ENCODE measurements at regions not wholly inside any gene's neighbourhood (a gene's known extent, or its start where the extent isn't known, plus 50 kb on each side); places are given as distances from the start of the nearest gene placed in this dataset.
"Not testable (repeated sequence)": the region's sequence is repeated elsewhere in the genome, so short reads cannot be mapped to it uniquely, and the experiment has no call there.

DNA sequence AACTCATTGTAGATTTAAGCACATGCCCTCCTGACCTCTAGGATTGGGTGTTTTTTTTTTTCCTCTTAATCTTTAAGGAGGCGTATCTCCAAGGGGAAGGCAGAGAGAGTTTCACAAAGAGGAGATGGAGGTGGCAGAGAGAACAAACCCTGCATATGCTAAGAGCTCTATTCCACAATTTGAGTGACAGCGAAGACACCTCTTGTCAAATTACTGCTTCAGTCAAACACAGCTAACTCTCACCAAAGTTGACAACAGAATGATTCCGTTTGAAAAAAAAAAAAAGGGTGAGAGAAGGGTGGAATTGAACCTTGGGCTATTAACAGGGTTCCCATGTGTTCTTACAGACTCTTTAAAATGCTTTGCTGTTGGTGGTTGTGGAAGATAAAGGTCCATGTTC is 112.6 kb downstream of the NXPE2 start:
- DNase-seq (no peak), ATAC-seq (ENCODE audit: low read depth in 2 of 2) (no peak)
- Mint-ChIP-seq H3K36me3 (no peaks in the 10 kb centered on the region), H3K27ac (no peak overlapping the region), H3K27me3 (peaks cover 11% of the 10 kb centered on the region), H3K4me3 (no peak overlapping the region), H3K4me1 (no peaks in the 10 kb centered on the region), H3K9me3 (no peaks in the 10 kb centered on the region)
- Histone ChIP-seq H3K36me3 (ENCODE audit: control insufficient read depth, insufficient read depth, low read length) (no peaks in the 10 kb centered on the region), H3K4me3 (ENCODE audit: low read depth, low read length) (no peak overlapping the region), H3K27ac (ENCODE audit: insufficient read depth, low read length, poor library complexity, severe bottlenecking) (no peak overlapping the region), H3K9me3 (ENCODE audit: control insufficient read depth in 2 of 2, low read length in 2 of 2) (no peaks in the 10 kb centered on the region), H3K4me1 (ENCODE audit: control insufficient read depth, insufficient read depth, low read length, poor library complexity, severe bottlenecking) (no peaks in the 10 kb centered on the region), H3K27me3 (ENCODE audit: control insufficient read depth, insufficient read depth, low read length) (no peaks in the 10 kb centered on the region)

DNA sequence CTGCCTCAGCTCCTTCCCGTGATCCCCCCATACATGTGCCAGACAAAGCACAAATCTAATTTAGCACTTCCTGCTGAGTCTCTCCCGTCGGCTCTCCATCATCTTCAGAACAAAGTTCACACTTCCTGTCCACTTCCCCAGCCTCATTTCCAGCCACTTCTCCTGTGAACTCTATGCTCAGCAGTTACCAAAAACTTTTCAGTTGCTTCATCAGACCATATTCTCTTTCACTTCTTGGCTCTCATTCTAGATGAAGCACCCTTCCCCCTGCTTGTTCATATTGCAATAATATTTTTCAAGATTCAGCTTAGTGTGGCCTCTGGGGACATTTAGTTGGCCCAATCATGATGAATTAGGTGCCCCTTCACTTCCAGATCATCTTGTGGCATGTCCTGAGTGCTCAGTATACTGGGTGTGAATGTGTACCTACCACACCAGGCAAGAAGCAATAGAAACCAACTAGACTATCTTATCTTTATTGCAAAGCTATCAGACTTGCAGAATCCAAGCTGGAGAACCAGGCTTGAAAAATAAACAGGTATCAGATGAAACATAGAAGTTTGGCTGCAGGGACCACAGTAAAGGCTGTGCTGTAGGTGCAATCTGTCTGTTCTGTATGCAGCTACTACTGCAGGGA is 115.8 kb downstream of the NXPE2 start:
- Mint-ChIP-seq H3K4me1 (no peaks in the 10 kb centered on the region), H3K27ac (no peak overlapping the region), H3K9me3 (no peaks in the 10 kb centered on the region), H3K4me3 (no peak overlapping the region), H3K27me3 (peaks cover 6% of the 10 kb centered on the region), H3K36me3 (no peaks in the 10 kb centered on the region)
- Histone ChIP-seq H3K4me3 (ENCODE audit: low read depth, low read length) (no peak overlapping the region), H3K36me3 (ENCODE audit: control insufficient read depth, insufficient read depth, low read length) (no peaks in the 10 kb centered on the region), H3K9me3 (ENCODE audit: control insufficient read depth in 2 of 2, low read length in 2 of 2) (no peaks in the 10 kb centered on the region), H3K4me1 (ENCODE audit: control insufficient read depth, insufficient read depth, low read length, poor library complexity, severe bottlenecking) (no peaks in the 10 kb centered on the region), H3K27ac (ENCODE audit: insufficient read depth, low read length, poor library complexity, severe bottlenecking) (no peak overlapping the region), H3K27me3 (ENCODE audit: control insufficient read depth, insufficient read depth, low read length) (no peaks in the 10 kb centered on the region)
- ATAC-seq (ENCODE audit: low read depth in 2 of 2): no peak
- DNase-seq: no peak

DNA sequence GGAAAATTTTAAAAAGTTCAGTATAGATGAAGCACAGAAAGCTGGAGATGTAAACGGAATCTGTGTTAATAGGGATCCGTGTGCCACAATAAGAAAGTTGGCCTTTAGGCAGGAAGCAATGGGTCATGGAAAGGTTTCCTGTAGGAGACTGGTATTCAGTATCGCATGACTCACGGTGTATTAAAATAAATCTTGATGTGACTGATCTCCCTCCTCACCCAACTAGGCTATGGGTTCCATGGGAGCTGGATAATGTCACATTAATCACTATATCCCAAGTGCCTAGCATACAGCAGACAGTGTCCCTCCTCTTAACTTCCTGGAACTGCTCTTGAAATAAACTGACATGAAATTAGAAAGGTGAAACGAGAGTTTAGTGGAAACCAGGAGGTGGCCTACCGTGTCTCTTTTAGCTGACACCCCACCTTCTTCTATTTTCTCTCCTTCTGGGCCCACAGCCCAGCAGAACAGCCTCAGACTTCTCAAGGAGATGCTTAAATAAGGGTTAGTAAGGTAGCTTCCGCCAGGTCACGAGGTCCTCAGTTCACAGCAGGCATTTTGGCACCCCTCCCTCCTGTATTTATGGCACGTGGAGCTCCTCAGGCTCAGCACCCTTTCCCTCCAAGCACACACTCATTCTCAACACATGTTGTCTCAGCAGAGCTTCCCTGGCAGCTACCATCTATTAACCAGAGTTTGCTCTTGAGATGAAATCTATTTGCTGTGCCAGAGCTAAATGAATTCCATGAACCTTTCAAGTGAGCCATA is 118.8 kb downstream of the NXPE2 start:
- no peak overlapping the region for H3K4me3 Mint-ChIP-seq
- no peaks in the 10 kb centered on the region for H3K4me1 Mint-ChIP-seq
- ATAC-seq (ENCODE audit: low read depth in 2 of 2) (no peak), DNase-seq (no peak)
- no peak overlapping the region for H3K4me3 ChIP-seq (ENCODE audit: low read depth, low read length)
- peaks cover 3% of the 10 kb centered on the region for H3K27me3 ChIP-seq (ENCODE audit: control insufficient read depth, insufficient read depth, low read length)
- H3K9me3 ChIP-seq (ENCODE audit: control insufficient read depth in 2 of 2, low read length in 2 of 2): no peaks in the 10 kb centered on the region
- H3K27me3 Mint-ChIP-seq: peaks cover 6% of the 10 kb centered on the region
- no peak overlapping the region for H3K27ac ChIP-seq (ENCODE audit: insufficient read depth, low read length, poor library complexity, severe bottlenecking)
- no peaks in the 10 kb centered on the region for H3K4me1 ChIP-seq (ENCODE audit: control insufficient read depth, insufficient read depth, low read length, poor library complexity, severe bottlenecking)
- H3K27ac Mint-ChIP-seq: no peak overlapping the region
- no peaks in the 10 kb centered on the region for H3K36me3 ChIP-seq (ENCODE audit: control insufficient read depth, insufficient read depth, low read length)
- H3K9me3 Mint-ChIP-seq: peaks cover 0 to 4% (median 0%) of the 10 kb centered on the region in 7 donors
- H3K36me3 Mint-ChIP-seq: no peaks in the 10 kb centered on the region

DNA sequence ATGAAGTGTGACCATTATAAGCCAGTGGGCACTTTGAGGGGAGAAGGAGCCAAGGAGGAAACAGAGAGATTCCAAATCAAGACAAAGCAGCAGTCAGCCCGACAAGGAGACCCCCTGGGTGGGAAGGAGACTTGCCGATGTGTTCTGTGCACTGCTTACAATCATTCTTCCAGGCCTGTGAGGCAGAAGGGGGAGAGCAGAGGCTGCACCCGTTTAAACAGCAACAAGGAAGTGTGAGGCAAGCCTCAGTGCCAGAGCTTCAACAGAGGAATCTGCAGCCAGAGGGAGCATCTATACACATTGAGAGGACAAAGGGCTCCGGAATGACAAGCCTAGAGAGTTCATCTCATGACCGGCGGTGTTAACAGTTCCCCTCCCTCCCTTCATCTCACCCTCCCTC is 121.1 kb downstream of the NXPE2 start:
- no peak overlapping the region for H3K27ac ChIP-seq (ENCODE audit: insufficient read depth, low read length, poor library complexity, severe bottlenecking)
- peaks cover 3% of the 10 kb centered on the region for H3K27me3 ChIP-seq (ENCODE audit: control insufficient read depth, insufficient read depth, low read length)
- Mint-ChIP-seq H3K36me3 (no peaks in the 10 kb centered on the region), H3K27ac (peak overlapping the region in 1 of 3 donors; percentile 48), H3K4me1 (no peaks in the 10 kb centered on the region), H3K4me3 (no peak overlapping the region), H3K27me3 (peaks cover 6% of the 10 kb centered on the region), H3K9me3 (peaks cover 0 to 4% (median 1%) of the 10 kb centered on the region in 7 donors)
- H3K4me1 ChIP-seq (ENCODE audit: control insufficient read depth, insufficient read depth, low read length, poor library complexity, severe bottlenecking): no peaks in the 10 kb centered on the region
- H3K4me3 ChIP-seq (ENCODE audit: low read depth, low read length): no peak overlapping the region
- ATAC-seq (ENCODE audit: low read depth in 2 of 2) (no peak), DNase-seq (no peak)
- no peaks in the 10 kb centered on the region for H3K36me3 ChIP-seq (ENCODE audit: control insufficient read depth, insufficient read depth, low read length)
- no peaks in the 10 kb centered on the region for H3K9me3 ChIP-seq (ENCODE audit: control insufficient read depth in 2 of 2, low read length in 2 of 2)

DNA sequence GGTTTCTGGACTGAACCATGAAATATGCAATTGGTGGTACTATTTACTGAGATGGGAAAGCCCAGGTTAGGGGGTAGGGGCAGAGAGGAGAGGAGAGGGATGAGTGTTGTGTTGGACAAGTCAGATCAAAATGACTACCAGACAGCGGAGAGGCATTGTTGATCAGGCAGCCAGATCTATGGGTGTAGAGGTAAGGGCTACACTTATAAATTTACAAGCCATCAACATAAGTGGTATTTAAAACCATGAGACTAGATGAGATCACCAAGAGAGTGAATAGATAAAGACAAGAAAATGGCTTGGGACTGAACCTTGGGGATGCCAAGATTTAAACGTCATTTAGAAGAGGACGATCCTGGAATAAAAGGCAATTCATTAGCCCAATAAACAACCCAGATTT is 123.4 kb downstream of the NXPE2 start:
- Mint-ChIP-seq H3K27ac (no peak overlapping the region), H3K4me3 (no peak overlapping the region), H3K27me3 (no peaks in the 10 kb centered on the region), H3K36me3 (no peaks in the 10 kb centered on the region), H3K4me1 (no peaks in the 10 kb centered on the region), H3K9me3 (peaks cover 0 to 6% (median 3%) of the 10 kb centered on the region in 7 donors)
- no peak overlapping the region for H3K4me3 ChIP-seq (ENCODE audit: low read depth, low read length)
- H3K4me1 ChIP-seq (ENCODE audit: control insufficient read depth, insufficient read depth, low read length, poor library complexity, severe bottlenecking): no peaks in the 10 kb centered on the region
- H3K9me3 ChIP-seq (ENCODE audit: control insufficient read depth in 2 of 2, low read length in 2 of 2): no peaks in the 10 kb centered on the region
- no peak for DNase-seq
- H3K27me3 ChIP-seq (ENCODE audit: control insufficient read depth, insufficient read depth, low read length): peaks cover 3% of the 10 kb centered on the region
- H3K36me3 ChIP-seq (ENCODE audit: control insufficient read depth, insufficient read depth, low read length): no peaks in the 10 kb centered on the region
- no peak for ATAC-seq (ENCODE audit: low read depth in 2 of 2)
- H3K27ac ChIP-seq (ENCODE audit: insufficient read depth, low read length, poor library complexity, severe bottlenecking): no peak overlapping the region

DNA sequence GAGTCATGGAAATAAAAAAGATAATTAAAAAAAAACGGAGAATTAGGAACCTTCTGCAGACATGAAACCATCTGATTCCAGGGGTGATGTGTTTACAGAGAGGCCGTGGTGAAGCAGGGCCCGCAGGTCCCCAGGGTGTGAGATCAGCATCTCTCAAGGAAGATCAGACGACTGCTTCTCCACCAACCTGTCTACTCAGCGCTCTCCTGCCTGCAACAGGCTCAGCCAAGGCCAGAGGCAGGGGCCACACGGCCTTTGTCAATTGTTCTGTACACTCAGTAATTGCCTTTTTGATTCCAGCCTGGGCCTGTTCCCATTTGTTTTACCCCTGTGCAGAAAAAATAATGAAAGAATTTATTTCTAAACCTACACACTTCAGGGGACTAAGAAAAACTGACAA is 124.6 kb downstream of the NXPE2 start:
- ATAC-seq (ENCODE audit: low read depth in 2 of 2) (no peak), DNase-seq (no peak)
- H3K9me3 Mint-ChIP-seq: peaks cover 0 to 6% (median 3%) of the 10 kb centered on the region in 7 donors
- no peaks in the 10 kb centered on the region for H3K4me1 ChIP-seq (ENCODE audit: control insufficient read depth, insufficient read depth, low read length, poor library complexity, severe bottlenecking)
- H3K9me3 ChIP-seq (ENCODE audit: control insufficient read depth in 2 of 2, low read length in 2 of 2): no peaks in the 10 kb centered on the region
- H3K36me3 ChIP-seq (ENCODE audit: control insufficient read depth, insufficient read depth, low read length): no peaks in the 10 kb centered on the region
- H3K4me3 ChIP-seq (ENCODE audit: low read depth, low read length): no peak overlapping the region
- no peak overlapping the region for H3K27ac ChIP-seq (ENCODE audit: insufficient read depth, low read length, poor library complexity, severe bottlenecking)
- H3K36me3 Mint-ChIP-seq: no peaks in the 10 kb centered on the region
- H3K4me3 Mint-ChIP-seq: no peak overlapping the region
- H3K4me1 Mint-ChIP-seq: no peaks in the 10 kb centered on the region
- H3K27ac Mint-ChIP-seq: no peak overlapping the region
- H3K27me3 Mint-ChIP-seq: no peaks in the 10 kb centered on the region
- H3K27me3 ChIP-seq (ENCODE audit: control insufficient read depth, insufficient read depth, low read length): peaks cover 3% of the 10 kb centered on the region

DNA sequence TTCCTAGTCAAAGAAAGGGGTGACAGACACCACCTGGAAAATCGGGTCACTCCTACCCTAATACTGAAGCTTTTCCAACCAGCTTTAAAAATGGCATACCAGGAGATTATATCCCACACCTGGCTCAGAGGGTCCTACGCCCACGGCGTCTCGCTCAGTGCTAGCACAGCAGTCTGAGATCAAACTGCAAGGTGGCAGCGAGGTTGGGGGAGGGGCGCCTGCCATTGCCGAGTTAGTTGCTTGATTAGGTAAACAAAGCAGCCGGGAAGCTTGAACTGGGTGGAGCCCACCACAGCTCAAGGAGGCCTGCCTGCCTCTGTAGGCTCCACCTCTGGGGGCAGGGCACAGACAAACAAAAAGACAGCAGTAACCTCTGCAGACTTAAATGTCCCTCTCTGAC is 127.1 kb downstream of the NXPE2 start:
- not testable (repeated sequence) for H3K36me3 Mint-ChIP-seq; H3K4me1 Mint-ChIP-seq; H3K27ac ChIP-seq (ENCODE audit: insufficient read depth, low read length, poor library complexity, severe bottlenecking); ATAC-seq (ENCODE audit: low read depth in 2 of 2); H3K4me3 ChIP-seq (ENCODE audit: low read depth, low read length); H3K27me3 ChIP-seq (ENCODE audit: control insufficient read depth, insufficient read depth, low read length); H3K9me3 ChIP-seq (ENCODE audit: control insufficient read depth in 2 of 2, low read length in 2 of 2); H3K27me3 Mint-ChIP-seq; DNase-seq; H3K36me3 ChIP-seq (ENCODE audit: control insufficient read depth, insufficient read depth, low read length); H3K27ac Mint-ChIP-seq; H3K4me1 ChIP-seq (ENCODE audit: control insufficient read depth, insufficient read depth, low read length, poor library complexity, severe bottlenecking); H3K9me3 Mint-ChIP-seq; H3K4me3 Mint-ChIP-seq

DNA sequence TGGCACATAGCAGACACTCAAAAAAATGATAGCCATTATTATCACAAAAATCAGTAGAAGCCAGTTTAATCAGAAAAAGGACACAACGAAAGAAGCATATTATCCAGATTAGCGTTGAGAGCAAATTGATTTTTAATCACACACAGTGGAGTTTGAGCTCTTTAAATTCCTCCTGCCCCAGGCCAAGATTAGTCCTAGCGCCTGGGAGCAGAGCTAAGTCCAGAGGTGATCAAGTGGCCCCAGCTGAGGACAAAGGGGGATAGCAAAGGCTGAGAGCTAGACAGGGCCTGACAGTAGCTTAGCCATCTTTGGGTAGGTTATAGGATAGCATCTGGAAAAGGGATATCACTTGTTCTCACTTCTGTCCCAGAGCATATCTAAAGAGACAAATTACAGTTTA is 133.6 kb downstream of the NXPE2 start:
- no peak overlapping the region for H3K27ac ChIP-seq (ENCODE audit: insufficient read depth, low read length, poor library complexity, severe bottlenecking)
- H3K9me3 Mint-ChIP-seq: peaks cover 0 to 1% (median 0%) of the 10 kb centered on the region in 7 donors
- no peaks in the 10 kb centered on the region for H3K4me1 ChIP-seq (ENCODE audit: control insufficient read depth, insufficient read depth, low read length, poor library complexity, severe bottlenecking)
- no peak overlapping the region for H3K27ac Mint-ChIP-seq
- no peaks in the 10 kb centered on the region for H3K36me3 Mint-ChIP-seq
- ATAC-seq (ENCODE audit: low read depth in 2 of 2) (no peak), DNase-seq (no peak)
- peaks cover 5% of the 10 kb centered on the region for H3K27me3 Mint-ChIP-seq
- H3K4me1 Mint-ChIP-seq: no peaks in the 10 kb centered on the region
- H3K4me3 Mint-ChIP-seq: no peak overlapping the region
- no peak overlapping the region for H3K4me3 ChIP-seq (ENCODE audit: low read depth, low read length)
- no peaks in the 10 kb centered on the region for H3K36me3 ChIP-seq (ENCODE audit: control insufficient read depth, insufficient read depth, low read length)
- no peaks in the 10 kb centered on the region for H3K27me3 ChIP-seq (ENCODE audit: control insufficient read depth, insufficient read depth, low read length)
- no peaks in the 10 kb centered on the region for H3K9me3 ChIP-seq (ENCODE audit: control insufficient read depth in 2 of 2, low read length in 2 of 2)
